ENCODE measurements at regions not wholly inside any gene's neighbourhood (a gene's known extent, or its start where the extent isn't known, plus 50 kb on each side); places are given as distances from the start of the nearest gene placed in this dataset.

GRCh38 chr2:111695441-111696007, 188.5 kb downstream of the ANAPC1 start:
- TF ChIP-seq, protein P1, sequence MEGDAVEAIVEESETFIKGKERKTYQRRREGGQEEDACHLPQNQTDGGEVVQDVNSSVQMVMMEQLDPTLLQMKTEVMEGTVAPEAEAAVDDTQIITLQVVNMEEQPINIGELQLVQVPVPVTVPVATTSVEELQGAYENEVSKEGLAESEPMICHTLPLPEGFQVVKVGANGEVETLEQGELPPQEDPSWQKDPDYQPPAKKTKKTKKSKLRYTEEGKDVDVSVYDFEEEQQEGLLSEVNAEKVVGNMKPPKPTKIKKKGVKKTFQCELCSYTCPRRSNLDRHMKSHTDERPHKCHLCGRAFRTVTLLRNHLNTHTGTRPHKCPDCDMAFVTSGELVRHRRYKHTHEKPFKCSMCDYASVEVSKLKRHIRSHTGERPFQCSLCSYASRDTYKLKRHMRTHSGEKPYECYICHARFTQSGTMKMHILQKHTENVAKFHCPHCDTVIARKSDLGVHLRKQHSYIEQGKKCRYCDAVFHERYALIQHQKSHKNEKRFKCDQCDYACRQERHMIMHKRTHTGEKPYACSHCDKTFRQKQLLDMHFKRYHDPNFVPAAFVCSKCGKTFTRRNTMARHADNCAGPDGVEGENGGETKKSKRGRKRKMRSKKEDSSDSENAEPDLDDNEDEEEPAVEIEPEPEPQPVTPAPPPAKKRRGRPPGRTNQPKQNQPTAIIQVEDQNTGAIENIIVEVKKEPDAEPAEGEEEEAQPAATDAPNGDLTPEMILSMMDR (IDR thresholded peaks at IDR 0.05; ENCODE audit: insufficient read depth, low read depth, low read length), result no peak
- no peak overlapping the region for H3K4me3 ChIP-seq (ENCODE audit: low read depth, low read length)
- no peak for DNase-seq (ENCODE audit: low read depth)

GRCh38 chr2:111696226-111696625, 187.8 kb downstream of the ANAPC1 start:
- no peak overlapping the region for H3K4me3 ChIP-seq (ENCODE audit: low read depth, low read length)
- TF ChIP-seq, protein P1 (IDR thresholded peaks at IDR 0.05; ENCODE audit: insufficient read depth, low read depth, low read length), result no peak
- no peak for DNase-seq (ENCODE audit: low read depth)

DNA sequence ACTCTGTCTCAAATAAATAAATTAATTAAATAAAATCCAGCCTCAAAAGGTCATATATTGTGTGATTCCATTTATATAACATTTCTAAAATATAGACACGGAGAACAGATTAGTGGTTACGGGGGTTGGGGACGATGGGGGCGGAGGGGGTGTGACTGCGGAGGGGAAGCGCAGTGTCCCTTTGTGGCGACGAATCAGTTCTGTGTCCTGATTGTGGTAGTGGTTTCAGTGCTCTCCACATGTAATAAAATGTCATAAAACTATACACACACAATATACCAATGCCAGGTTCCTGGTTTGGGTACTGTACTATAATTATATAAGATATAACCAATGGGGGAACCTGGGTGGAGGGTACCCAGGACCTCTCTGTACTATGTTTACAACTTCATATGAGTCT, 186.4 kb downstream of the ANAPC1 start:
- DNase-seq (ENCODE audit: low read depth), result no peak
- no peak overlapping the region for H3K4me3 ChIP-seq (ENCODE audit: low read depth, low read length)
- TF ChIP-seq, protein P1 (IDR thresholded peaks at IDR 0.05; ENCODE audit: insufficient read depth, low read depth, low read length), result no peak

DNA sequence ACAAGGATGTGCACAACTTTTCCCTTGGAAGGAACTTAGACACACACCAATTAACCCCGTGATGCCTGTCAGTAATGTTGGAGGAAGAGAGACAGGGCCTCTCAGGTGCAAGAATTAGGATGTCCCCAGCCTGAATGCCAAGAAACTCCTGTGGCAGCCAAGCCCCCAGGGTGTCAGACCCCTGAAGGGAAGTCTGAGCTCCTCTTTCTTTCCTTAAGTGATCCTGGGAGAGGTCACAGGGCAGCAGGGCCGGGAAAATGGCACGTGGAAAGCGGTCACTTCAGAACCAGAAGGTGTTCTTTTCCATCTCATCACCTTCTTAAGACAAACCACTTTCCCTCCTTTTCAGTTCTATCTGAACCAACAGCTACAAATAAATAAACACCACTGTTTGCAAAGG, 185.9 kb downstream of the ANAPC1 start:
- H3K4me3 ChIP-seq (ENCODE audit: low read depth, low read length), result no peak overlapping the region
- TF ChIP-seq, protein P1 (IDR thresholded peaks at IDR 0.05; ENCODE audit: insufficient read depth, low read depth, low read length), result no peak
- no peak for DNase-seq (ENCODE audit: low read depth)

- TF ChIP-seq, protein P1 (IDR thresholded peaks at IDR 0.05; ENCODE audit: insufficient read depth, low read depth, low read length), result peak; percentile 21
- DNase-seq (ENCODE audit: low read depth), result peak; percentile 98
- peak overlapping the region; percentile 30 for H3K4me3 ChIP-seq (ENCODE audit: low read depth, low read length)
Measured at GRCh38 chr2:111698743-111699554, 185.0 kb downstream of the ANAPC1 start.

DNA sequence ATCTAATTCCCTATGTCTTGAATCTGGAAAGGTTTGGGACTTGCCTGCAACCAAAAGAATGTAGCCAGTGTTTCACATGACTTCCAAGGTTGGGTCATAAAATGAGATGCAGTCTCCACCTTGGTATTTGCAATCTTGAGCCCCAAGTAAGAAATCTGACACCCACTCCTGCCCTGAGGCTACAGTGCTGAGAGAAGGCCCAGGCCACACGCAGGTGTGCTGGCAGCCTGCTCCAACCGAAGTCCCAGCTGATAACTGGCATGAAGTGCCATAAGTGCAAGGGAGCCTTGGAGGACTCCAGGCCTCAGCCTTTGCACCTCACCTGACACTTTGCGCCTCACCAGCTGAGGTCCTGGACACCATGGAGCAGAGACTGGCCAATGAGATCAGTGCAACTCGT, 182.7 kb downstream of the ANAPC1 start:
- no peak overlapping the region for H3K4me3 ChIP-seq (ENCODE audit: low read depth, low read length)
- TF ChIP-seq, protein P1 (IDR thresholded peaks at IDR 0.05; ENCODE audit: insufficient read depth, low read depth, low read length), result no peak
- no peak for DNase-seq (ENCODE audit: low read depth)

Measured in fibroblast of villous mesenchyme (primary cell).